ENCODE measurements at regions not wholly inside any gene's neighbourhood (a gene's known extent, or its start where the extent isn't known, plus 50 kb on each side); places are given as distances from the start of the nearest gene placed in this dataset.

DNA sequence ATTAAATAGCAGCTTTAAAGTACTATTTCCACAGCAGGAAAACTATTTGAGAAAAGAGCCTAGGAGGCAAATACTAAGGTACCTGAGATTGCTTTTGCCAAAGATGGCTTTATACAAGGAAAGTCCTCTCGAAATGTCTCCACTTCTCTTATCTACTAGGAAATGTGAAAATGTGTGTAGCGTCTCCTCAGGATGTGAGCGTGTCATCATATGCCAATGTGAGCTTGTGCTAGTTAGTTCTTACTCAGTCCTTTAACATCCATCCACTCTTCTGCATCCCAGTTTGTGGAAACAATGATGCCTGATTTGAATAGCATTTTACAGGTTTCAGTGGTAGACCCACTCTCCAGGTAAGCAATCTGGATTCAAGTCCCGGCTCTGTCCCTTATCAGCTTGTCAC lies 421.0 kb downstream of the DYNC2H1 start:
- no peak for DNase-seq (ENCODE audit: low read depth)

DNA sequence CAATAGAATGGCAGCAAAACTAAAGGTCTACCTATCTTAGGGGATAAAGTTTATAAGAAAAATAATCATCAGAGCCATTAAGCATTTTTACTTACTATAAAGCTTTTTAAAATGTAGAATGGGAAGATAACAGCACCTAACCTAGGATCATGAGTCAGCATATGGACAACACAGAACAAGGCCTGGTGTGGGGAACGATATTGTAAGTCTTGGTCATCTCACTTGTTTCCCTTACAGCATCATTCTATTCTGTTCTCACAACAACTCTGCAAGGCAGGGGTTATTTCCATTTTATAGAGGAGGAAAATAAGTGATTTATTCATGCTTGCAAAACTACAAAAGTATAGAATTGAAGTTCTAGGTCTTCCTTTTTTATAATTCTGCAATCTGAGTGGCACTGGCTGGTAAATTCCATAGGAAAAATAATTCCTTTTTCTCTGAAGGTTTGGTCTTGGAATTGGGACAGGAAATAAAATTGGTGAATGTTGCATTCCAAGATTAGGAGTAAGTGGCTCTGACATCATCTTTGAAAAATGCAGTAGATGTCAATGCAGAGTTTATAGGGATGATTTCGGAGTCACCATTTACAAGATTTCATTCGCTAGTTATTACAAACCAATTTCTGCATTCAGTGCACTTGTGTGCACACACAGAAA lies 423.0 kb downstream of the DYNC2H1 start:
- DNase-seq (ENCODE audit: low read depth): no peak

DNA sequence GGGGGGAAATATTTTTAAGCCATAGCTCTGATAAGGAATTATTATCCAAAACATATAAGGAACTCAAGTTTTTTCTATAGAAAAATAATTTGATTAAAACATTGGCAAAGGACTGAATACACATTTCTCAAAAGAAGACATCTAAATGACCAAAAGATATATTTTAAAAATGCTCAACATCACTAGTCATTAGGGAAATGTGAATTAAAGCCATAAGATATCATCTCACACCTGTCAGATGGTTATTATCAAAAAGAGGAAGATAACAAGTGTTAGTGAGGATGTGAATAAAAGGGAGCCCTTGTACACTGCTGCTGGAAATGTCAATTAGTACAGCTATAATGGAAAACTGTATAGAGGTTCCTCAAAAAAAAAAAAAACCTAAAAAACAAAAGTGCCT lies 425.0 kb downstream of the DYNC2H1 start:
- DNase-seq (ENCODE audit: low read depth): no peak

DNA sequence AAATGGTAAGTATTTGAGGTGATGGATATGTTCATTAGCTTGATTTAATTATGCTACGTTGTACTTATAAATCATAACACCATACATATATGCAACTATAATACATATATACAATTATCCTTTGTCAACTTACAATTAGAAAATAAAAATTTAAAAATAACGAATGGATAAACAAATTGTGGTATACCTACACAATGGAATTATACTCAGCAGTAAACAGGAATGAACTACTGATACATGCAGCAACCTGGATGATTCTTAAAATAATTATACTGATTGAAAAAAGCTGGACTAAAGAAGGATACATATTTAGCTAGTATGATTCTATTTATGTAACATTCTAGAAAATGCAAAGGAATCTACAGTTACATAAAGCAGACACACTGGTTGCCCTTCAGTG lies 425.7 kb downstream of the DYNC2H1 start:
- DNase-seq (ENCODE audit: low read depth): no peak

DNA sequence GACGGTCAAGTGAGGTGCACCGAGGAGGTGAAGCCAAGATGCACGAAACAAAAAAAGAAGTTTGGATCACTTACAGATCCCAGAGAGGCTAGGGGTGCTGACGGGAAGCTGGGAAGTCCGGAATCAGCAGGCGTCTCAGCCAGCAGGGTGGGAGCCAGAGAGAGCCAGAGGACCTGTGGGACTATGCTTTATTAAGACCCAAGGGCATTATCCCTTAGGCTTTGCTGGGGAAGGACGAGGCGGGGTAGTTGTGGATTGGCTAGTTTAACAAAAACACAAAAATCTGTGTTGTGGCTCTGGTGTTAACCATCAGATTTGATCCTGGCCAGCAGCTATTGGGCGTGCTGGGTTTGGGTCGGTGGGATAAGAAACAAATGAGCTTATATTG lies 427.1 kb downstream of the DYNC2H1 start:
- no peak for DNase-seq (ENCODE audit: low read depth)

DNA sequence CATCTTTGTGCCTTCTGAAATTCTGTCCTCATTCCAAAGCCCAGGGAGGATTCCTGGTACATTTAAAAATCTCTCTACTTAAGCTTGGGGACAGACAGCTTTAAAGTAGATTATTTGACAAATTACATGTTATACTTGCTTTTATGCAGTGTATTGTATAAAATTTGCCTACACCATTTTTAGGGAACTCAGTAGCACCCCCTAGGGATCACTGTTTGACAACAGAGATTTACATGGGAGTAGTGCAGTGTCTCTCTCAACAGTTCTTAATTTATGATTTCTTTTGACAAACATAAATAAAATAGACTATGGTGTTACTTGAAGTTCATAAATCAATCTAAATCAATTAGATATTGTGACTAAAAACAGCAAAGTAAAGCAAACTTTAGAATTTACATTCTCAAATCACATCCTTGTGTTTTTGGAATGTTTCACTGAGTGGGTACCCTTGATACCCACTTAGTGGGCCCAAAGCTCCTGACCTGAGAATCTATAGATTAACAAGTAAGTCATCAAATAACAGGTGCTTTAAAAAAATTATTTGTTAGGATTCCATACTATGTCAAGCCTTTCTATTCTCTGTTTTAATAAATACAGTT lies 428.8 kb downstream of the DYNC2H1 start:
- DNase-seq (ENCODE audit: low read depth): no peak

DNA sequence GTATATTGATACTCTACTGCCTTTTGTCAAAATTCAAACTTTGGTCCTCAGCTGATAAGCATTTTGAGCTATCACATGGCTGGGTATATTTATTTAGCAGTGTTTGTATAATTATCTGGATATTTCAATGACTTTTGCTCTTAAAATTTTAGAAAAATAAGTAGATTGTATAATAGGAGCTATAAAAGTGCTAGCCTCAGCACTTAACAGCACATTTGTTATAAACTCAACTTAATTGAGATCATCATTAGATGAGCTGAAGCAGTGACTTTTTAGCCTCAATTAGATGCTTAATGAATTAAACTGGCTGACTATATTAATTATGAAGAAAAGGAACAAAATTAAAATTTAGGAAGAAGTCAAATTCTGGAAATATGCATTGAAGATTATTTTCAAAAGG lies 429.9 kb downstream of the DYNC2H1 start:
- no peak for DNase-seq (ENCODE audit: low read depth)

DNA sequence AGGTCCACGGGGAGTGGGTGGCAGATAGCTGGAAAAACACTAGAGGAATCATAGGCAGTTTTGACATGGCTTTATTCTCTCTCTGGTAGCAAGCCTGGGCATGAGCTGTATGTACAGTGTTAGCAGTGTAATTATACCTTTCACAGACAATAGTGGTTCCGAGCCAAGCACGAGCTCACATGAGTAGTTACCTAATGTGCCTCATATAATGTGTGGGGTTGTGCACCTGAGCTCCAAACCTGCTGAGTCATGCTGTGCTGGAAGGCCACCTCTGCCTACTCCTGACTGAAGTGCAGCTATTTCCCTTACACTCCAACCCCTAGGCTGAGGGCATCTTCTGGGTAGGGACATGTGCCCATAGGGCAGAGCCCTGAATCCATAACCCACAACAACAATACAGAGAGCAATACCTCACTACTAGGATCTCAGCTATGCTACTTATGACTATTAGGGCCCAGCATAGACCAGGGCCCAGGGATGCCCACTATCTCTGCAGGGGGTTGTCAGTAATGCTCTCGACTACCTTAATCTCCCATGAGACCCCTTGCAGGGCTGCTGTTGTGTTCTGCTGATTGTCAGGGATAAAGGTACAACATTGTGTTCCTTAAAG lies 432.1 kb downstream of the DYNC2H1 start:
- DNase-seq (ENCODE audit: low read depth): no peak

DNA sequence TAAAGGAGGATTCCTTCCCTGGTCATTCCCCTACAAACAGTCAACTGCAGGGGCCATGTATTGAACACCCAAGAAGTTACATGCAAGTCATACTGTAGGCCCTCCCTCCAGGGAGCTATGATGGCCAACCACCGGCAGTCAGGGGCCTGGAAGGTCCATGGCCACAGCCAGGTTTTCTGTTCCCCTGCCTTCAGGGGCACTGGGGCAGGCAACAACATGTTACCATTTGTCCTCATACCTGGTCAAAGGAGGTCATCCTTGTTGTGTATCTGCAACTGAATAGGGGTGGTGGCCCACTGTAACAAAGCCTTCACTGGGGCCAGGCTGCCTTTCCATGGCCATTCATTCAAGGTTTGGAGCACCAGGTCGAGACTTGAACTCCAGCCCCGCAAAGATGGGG lies 433.6 kb downstream of the DYNC2H1 start:
- DNase-seq (ENCODE audit: low read depth): no peak

DNA sequence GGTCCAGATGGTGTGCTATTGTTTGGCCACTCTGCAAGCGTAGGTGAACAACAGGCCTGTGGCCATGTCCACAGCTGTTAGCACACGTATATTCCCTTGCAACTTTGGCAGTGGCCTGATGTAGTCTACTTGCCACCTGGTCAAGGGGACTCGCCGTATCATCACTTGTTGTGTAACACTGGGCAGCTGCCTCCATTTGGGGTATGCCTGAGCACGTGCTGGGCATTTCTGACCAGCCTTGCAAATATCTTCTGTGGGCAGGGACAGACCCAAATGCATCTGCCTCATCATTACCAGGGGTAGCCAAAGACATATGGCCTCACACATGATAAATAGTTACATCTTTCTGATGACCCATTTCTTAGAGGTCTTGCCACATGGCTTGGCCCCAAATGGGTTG lies 434.2 kb downstream of the DYNC2H1 start:
- no peak for DNase-seq (ENCODE audit: low read depth)

DNA sequence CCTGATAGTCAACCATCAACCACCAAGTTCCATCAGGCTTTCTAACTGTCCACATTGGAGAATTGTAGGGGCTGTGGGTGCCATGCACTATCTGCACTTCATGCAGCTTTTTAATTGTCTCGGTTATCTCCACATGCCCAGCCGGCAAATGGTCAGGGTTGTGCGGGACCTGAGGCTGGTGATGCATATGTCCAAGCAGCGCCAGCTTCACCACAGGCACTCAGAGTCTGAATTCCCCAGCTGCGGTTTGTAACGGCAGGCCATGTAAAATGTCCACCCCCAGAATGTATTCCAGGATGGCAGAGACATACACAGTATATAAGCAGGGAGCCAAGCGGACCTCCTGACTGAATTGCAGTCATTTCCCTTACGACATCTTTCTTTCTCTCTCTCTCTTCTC lies 435.6 kb downstream of the DYNC2H1 start:
- no peak for DNase-seq (ENCODE audit: low read depth)

DNA sequence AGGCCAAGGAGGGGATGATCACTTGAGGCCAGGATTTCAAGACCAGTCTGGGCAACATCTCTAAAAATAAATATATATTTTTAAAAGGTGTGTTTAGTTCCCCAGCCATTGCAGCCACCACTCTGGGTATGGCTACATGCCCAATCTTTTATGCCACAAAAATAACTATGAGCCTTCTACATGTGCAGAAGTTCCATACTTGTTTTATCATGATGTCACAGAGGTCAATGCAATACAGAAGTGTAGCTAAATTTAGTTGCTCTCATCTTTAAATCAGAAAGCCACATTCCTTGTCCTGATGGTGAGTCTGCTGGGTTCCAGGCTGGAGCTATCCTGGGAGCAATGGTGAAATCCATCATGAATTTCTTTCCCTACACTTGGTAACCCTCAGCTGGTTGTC lies 436.3 kb downstream of the DYNC2H1 start:
- DNase-seq (ENCODE audit: low read depth): no peak

DNA sequence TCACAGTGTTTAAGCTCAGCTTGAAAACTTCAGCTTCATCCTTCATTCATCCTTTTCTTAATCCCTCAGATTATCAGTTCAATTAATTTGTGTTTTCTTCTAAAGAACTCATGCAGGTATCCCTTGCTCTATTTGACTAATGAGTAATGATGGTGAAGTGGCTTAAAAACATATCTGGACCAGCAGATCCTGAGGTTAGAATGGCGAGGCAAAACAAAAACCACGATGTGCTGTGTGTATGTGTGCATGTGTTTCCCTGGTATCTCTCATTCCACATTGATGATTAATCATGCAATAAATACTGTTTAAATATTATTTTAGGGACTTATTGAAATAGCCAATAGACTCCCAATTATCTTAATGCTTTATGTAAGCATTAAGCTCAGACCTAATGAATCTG lies 437.0 kb downstream of the DYNC2H1 start:
- DNase-seq (ENCODE audit: low read depth): no peak

DNA sequence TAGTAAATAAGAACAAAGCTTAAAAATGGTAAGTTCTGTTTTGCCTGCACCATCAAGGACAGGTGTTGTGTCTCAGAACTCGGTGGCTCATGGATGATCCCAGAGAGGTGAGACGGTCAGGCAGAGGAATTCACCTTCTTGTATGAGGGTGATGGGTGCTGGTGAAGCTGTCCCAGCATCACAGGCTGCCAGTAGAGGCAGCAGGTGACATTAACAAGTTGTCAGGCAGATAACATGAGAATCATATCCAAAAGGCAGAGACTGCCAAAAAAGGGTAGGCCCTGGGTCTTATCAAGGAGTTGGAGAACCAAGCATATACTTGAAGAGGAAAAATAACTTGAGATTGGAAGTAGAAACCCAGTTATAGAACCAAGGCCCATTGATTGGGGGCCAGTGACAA lies 437.8 kb downstream of the DYNC2H1 start:
- DNase-seq (ENCODE audit: low read depth): no peak

DNA sequence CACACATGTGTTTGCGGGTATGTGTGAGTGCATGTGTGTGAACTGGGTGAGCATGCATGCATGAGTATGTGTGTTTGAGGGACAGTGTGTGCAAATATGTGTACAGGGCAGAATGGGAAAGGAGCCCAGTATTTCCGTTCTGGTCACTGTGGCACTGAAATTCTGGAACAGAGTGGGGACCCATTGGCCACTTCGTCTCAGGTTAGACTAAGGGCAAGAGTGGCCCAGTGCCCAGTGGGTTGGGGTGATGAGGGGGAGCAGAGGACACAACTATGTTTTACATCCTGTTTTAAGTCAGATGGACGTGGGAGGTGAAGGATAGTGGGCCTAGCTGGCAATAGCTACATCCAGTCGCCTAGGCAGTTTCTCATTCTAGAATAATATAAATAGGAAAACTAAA lies 438.5 kb downstream of the DYNC2H1 start:
- DNase-seq (ENCODE audit: low read depth): no peak

DNA sequence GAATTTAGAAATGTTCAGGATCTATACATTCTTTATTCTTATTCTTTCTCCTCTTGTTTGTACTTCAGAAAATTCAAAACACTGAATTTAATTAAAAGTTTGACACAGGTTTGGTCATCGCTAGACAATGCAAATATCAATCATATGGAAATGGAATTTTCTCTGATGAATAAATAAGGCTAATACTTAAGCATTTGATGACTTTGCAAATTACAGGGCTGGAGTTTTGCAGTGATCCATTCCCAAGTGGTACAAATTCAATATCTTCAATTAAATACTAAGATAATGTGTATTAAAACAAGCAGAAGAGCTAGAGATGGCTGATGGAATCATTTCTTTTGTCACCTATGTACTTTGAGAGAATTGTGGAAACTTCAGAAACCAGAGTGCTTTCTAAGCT lies 439.6 kb downstream of the DYNC2H1 start:
- no peak for DNase-seq (ENCODE audit: low read depth)

DNA sequence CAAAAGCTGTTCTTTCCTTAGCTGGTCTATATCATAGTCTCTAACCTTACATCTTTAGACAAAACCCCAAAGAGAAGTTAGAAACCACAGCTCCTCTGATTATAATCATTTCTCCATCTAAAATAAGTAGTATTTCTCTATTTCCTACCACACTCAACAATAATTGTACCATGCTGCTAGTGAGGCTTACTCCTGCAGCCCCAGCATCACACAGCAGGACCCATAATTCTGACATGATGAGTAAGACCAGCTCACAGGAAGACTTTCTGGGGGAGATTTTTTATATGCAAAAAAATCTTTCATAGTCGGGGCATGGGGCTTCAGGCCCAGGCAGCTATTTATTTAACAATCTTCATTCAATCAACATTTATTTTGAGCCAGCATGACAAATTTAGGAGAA lies 441.6 kb downstream of the DYNC2H1 start:
- no peak for DNase-seq (ENCODE audit: low read depth)

DNA sequence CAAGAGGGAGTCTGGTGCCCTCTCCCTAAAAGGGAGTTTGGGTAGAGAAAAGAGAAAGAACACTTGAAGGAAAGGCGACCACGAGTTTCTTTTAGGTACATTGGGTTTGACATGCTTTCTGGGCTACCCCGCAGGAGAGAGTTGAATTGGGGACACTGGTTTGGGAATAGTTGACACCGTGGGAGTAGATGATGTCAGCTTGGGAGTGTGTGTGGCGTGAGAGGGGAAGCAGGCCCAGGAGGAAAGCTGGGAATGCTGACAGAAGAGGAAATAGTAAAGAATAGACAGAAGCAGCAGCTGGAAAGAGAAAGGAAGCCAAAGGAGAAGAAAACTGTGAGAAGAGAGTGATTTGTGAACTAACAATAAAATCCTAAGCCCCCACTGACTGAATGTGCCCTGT lies 442.9 kb downstream of the DYNC2H1 start:
- DNase-seq (ENCODE audit: low read depth): no peak

DNA sequence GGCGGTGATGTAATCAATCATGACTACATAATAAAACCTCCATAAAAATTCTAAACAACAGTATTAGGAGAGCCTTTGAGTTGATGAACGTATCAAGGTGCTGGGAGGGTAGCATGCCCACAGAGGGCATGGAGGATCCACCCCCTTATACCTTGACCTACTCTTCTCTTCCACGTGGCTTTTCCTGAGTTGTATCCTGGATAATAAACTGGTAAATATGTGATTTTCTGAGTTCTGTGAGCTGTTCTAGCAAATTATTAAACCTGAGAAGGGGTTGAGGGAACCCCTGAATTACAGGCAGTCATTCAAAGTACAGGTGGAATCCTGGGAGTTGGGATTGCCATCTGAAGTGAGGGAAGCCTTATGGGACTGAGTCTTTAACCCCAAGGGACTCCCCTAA lies 446.9 kb downstream of the DYNC2H1 start:
- DNase-seq (ENCODE audit: low read depth): no peak

DNA sequence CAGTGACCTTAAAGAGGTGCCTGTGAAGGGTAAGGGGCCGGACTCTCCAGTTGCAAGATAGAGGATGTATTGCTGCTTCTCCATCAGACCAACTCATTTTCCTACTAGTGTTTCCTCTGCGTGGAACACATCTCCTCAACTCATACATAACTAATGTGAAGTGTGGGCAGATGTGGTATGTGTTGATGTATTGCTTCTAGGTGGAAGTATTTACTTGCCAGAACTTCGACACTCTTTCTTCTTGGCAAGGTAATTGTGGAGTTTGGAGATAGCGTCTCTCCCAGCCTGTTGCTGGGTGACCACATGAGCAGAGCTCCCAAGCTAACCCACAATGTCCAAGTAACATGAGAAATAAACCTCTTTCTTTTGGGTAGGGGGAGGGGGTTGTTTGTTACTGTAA lies 456.9 kb downstream of the DYNC2H1 start:
- no peak for DNase-seq (ENCODE audit: low read depth)

DNA sequence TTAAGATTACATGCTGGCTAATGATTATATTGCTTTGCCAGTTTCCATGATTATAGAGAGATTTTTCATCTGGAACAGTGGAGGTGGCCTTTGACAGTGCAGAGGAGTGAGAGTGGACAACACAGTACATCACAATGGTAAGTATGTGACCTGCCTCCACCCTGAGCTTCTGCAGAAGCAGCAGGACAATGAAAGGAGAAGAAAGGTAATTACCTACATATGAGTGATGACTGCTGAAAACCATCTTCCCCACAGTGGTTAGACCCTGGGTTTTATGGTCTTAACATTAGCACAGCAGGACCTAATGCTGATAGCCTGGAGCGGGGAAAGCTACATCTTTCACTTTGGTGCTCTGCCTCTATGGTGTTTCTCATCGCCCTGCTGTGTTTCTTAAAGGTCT lies 454.7 kb upstream of the DDI1 start:
- no peak for DNase-seq (ENCODE audit: low read depth)

DNA sequence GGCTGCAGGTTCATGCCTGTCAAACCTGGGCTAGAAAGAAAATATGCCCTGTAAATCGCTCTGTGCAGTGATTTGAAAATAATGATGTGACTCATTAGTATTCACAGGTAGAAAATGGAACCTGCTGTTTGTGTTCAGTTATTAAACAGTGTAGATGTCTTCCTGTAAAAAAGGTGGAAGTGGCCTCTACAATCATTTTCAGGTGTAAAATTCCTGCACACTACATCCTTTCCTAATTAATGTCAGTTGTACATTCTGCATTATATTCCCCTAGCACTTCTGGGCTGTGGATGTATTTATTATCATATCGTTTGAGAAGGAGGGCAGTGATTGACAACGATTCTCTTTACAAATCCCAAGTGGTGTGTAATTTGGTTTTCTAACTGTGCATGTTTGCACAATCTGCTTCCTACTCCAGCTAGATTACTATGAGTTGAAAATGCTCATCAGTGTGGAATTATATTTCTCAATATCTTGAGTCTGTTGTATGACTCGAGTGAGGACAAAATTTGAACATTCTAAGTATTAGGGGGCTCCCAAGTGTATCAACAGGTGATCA lies 454.0 kb upstream of the DDI1 start:
- no peak for DNase-seq (ENCODE audit: low read depth)

DNA sequence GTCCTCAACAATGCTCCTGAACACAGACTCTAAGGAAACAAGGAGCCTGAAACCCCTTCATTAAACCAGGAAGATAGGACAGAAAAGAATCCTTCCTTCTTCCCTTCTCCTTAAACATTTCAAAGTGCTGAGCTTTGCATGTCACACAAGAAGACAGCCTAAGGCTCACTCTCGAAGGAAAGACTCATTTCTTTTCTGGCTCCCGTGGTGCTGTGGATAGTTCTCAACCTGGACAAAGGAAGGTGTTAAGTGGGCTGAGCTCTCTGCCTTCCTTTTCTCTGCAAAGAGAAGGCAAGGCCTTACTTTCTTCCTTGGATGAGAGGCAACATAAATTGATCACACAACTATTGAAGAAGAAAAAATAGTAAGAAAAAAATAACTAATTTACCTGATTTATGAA lies 452.4 kb upstream of the DDI1 start:
- DNase-seq (ENCODE audit: low read depth): no peak

DNA sequence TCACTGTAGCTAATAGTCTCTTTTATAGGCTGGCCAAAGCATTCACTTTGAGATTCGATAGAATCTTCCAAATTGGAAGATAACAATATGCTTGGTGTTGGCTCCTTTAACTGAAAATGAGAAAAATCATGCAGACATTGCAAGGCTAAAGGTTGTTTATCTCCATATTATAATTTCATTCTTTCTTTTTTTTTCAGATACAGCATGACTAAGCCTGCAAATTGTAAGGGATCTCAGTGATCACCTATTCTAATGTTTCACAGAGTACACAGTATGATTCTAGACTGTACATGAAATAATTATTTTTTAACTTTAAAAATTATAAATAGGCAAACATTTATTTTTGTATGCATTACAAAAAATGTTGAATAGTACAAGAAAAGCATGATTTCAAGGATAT lies 451.7 kb upstream of the DDI1 start:
- no peak for DNase-seq (ENCODE audit: low read depth)

All from activated T-helper 1 cell treated with Interleukin-2 at 50 U/mL for 16 hours (primary cell).